ENCODE measurements at regions not wholly inside any gene's neighbourhood (a gene's known extent, or its start where the extent isn't known, plus 50 kb on each side); places are given as distances from the start of the nearest gene placed in this dataset.

DNA sequence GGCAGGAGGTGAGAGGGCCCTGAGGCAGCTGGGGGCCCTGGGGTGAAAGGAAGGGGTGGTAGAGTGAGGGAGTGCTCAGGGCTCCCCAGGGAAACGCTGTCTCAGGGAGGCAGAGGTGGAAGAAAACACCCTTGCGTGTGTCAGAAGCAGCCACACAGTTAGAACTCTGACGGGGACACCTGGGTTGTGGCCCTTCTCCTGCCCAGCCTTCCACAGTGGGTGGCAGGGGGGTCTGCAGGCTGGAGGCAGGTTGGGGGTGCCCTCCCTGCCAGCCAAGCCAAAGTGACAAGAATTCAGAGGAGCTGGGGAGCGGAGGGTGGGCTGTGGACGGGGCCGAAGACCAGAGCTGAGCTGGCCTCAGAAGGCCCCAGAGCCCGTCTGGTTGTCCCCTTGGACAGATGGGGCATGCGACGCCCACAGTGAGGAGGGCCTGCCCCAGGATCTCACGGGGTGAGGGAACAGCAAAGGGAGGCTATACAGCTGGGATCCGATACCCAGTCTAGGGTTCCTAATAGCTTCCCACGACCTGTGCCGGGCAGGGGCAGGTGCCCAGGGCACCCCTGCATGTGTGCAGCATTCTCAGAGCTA lies 105.2 kb upstream of the ADRA2C start:
- POLR2A ChIA-PET: no interaction called here
- FAIRE-seq: no peak
- no peak overlapping the region for H2AFZ ChIP-seq (ENCODE audit: low read length)

More for the DNA sequence above, 105.2 kb upstream of the ADRA2C start:
- H3K27ac ChIP-seq (ENCODE audit: extremely low read length, insufficient read depth, low read length): no peak overlapping the region
- no peak overlapping the region for H3K9ac ChIP-seq (ENCODE audit: insufficient read depth, low read depth, low read length)
- CTCF ChIA-PET (ENCODE audit: low intra/inter-chr PET ratio, low total read pairs): no interaction called here
- no peak overlapping the region for H3K4me2 ChIP-seq (ENCODE audit: low read depth, low read length)
- no peaks in the 10 kb centered on the region for H4K20me1 ChIP-seq (ENCODE audit: insufficient read depth, low read length)
- BruUV-seq (replicated peaks): no TSS peak
- H3K4me3 ChIP-seq (replicated peaks in 1 of 3; ENCODE audit: insufficient read depth in 1 of 3, low read depth in 2 of 3, low read length in 3 of 3): no peak overlapping the region
- TF ChIP-seq XBP1 (CRISPR knock-in tag; IDR thresholded peaks at IDR 0.05): no peak
- TF ChIP-seq ZBTB42 (CRISPR knock-in tag; IDR thresholded peaks at IDR 0.05): no peak
- no peak for TF ChIP-seq ZNF501 (CRISPR knock-in tag; IDR thresholded peaks at IDR 0.05)
- TF ChIP-seq, protein P1, sequence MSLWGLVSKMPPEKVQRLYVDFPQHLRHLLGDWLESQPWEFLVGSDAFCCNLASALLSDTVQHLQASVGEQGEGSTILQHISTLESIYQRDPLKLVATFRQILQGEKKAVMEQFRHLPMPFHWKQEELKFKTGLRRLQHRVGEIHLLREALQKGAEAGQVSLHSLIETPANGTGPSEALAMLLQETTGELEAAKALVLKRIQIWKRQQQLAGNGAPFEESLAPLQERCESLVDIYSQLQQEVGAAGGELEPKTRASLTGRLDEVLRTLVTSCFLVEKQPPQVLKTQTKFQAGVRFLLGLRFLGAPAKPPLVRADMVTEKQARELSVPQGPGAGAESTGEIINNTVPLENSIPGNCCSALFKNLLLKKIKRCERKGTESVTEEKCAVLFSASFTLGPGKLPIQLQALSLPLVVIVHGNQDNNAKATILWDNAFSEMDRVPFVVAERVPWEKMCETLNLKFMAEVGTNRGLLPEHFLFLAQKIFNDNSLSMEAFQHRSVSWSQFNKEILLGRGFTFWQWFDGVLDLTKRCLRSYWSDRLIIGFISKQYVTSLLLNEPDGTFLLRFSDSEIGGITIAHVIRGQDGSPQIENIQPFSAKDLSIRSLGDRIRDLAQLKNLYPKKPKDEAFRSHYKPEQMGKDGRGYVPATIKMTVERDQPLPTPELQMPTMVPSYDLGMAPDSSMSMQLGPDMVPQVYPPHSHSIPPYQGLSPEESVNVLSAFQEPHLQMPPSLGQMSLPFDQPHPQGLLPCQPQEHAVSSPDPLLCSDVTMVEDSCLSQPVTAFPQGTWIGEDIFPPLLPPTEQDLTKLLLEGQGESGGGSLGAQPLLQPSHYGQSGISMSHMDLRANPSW (CRISPR knock-in tag; IDR thresholded peaks at IDR 0.05; ENCODE audit: borderline replicate concordance): no peak
- no peak for TF ChIP-seq GLI4 (CRISPR knock-in tag; IDR thresholded peaks at IDR 0.05; ENCODE audit: borderline replicate concordance)
- TF ChIP-seq ZNF563 (CRISPR knock-in tag; IDR thresholded peaks at IDR 0.05): no peak
- no peak for TF ChIP-seq ZNF446 (CRISPR knock-in tag; IDR thresholded peaks at IDR 0.05)
- no peak for TF ChIP-seq SMARCE1 (IDR thresholded peaks at IDR 0.05; ENCODE audit: borderline replicate concordance)
- no peaks in the 10 kb centered on the region for H3K36me3 ChIP-seq (replicated peaks in 1 of 2; ENCODE audit: control insufficient read depth in 1 of 2, insufficient read depth in 2 of 2, low read length in 2 of 2)
- in situ Hi-C loops (cut with HindIII; ENCODE audit: extremely low pct_ligation_motif_present, low pct_unique_long_range_greater_than_20kb): no loop called here
- H3K9me3 ChIP-seq (ENCODE audit: low read length): no peaks in the 10 kb centered on the region
- no peak for DNase-seq (ENCODE audit: low spot score)
- H3K27me3 ChIP-seq (ENCODE audit: control insufficient read depth in 1 of 2, insufficient read depth in 2 of 2, low read length in 2 of 2): peaks cover 9 to 75% of the 10 kb centered on the region in 2 experiments
- intact Hi-C loops (cut with micrococcal nuclease; ENCODE audit: unreplicated experiment): no loop called here
- no peaks in the 10 kb centered on the region for H3K4me1 ChIP-seq (ENCODE audit: insufficient read depth, low read length)
- no peak for ATAC-seq
- 60% methylated on average over 2 of the region's 13 CpGs for WGBS (ENCODE audit: low lambda C conversion rate)
- no peaks in the 10 kb centered on the region for H3K79me2 ChIP-seq (ENCODE audit: insufficient read depth, low read length)
